ENCODE measurements at regions not wholly inside any gene's neighbourhood (a gene's known extent, or its start where the extent isn't known, plus 50 kb on each side); places are given as distances from the start of the nearest gene placed in this dataset.
"Not testable (repeated sequence)": the region's sequence is repeated elsewhere in the genome, so short reads cannot be mapped to it uniquely, and the experiment has no call there.

GRCh38 chr2:239830121-239831000, 194.8 kb downstream of the NDUFA10 start:
- Mint-ChIP-seq H3K9me3 (no peaks in the 10 kb centered on the region), H3K27me3 (peaks cover 18% of the 10 kb centered on the region), H3K27ac (no peak overlapping the region), H3K4me1 (ENCODE audit: low read depth) (peaks cover 7% of the 10 kb centered on the region), H3K36me3 (ENCODE audit: low read depth) (peaks cover 7% of the 10 kb centered on the region), H3K4me3 (no peak overlapping the region)
- intact Hi-C loops (cut with micrococcal nuclease) = no loop called here

- H3K9me3 Mint-ChIP-seq = no peaks in the 10 kb centered on the region
- intact Hi-C loops (cut with micrococcal nuclease) = no loop called here
- H3K4me3 Mint-ChIP-seq = no peak overlapping the region
Observed at GRCh38 chr2:239829326-239829725, 195.8 kb downstream of the NDUFA10 start.

GRCh38 chr2:239828973-239829275, 196.2 kb downstream of the NDUFA10 start:
- H3K27ac Mint-ChIP-seq; H3K4me3 Mint-ChIP-seq; intact Hi-C loops (cut with micrococcal nuclease); H3K36me3 Mint-ChIP-seq (ENCODE audit: low read depth); H3K9me3 Mint-ChIP-seq: not testable (repeated sequence)
- Mint-ChIP-seq H3K27me3 (peaks cover 25% of the 10 kb centered on the region), H3K4me1 (ENCODE audit: low read depth) (peaks cover 13% of the 10 kb centered on the region)

More at GRCh38 chr2:239829326-239829725, 195.8 kb downstream of the NDUFA10 start:
- H3K27ac Mint-ChIP-seq = no peak overlapping the region
- peaks cover 11% of the 10 kb centered on the region for H3K4me1 Mint-ChIP-seq (ENCODE audit: low read depth)
- H3K36me3 Mint-ChIP-seq (ENCODE audit: low read depth) = peaks cover 7% of the 10 kb centered on the region
- H3K27me3 Mint-ChIP-seq = peaks cover 25% of the 10 kb centered on the region

GRCh38 chr2:239828192-239828972, 196.8 kb downstream of the NDUFA10 start:
- intact Hi-C loops (cut with micrococcal nuclease) = no loop called here
- Mint-ChIP-seq H3K27ac (no peak overlapping the region), H3K9me3 (no peaks in the 10 kb centered on the region)

GRCh38 chr2:239827523-239827890, 197.6 kb downstream of the NDUFA10 start:
- Mint-ChIP-seq H3K4me1 (ENCODE audit: low read depth) (peaks cover 16% of the 10 kb centered on the region), H3K27me3 (peaks cover 24% of the 10 kb centered on the region), H3K27ac (no peak overlapping the region), H3K9me3 (no peaks in the 10 kb centered on the region), H3K4me3 (no peak overlapping the region), H3K36me3 (ENCODE audit: low read depth) (no peaks in the 10 kb centered on the region)
- intact Hi-C loops (cut with micrococcal nuclease) = no loop called here

More at GRCh38 chr2:239828192-239828972, 196.8 kb downstream of the NDUFA10 start:
- H3K36me3 Mint-ChIP-seq (ENCODE audit: low read depth) = peaks cover 5% of the 10 kb centered on the region
- H3K4me1 Mint-ChIP-seq (ENCODE audit: low read depth) = peaks cover 13% of the 10 kb centered on the region
- H3K4me3 Mint-ChIP-seq = no peak overlapping the region
- peaks cover 25% of the 10 kb centered on the region for H3K27me3 Mint-ChIP-seq

GRCh38 chr2:239826786-239827522, 198.2 kb downstream of the NDUFA10 start:
- Mint-ChIP-seq H3K4me3 (no peak overlapping the region), H3K4me1 (ENCODE audit: low read depth) (peaks cover 18% of the 10 kb centered on the region), H3K27me3 (peaks cover 29% of the 10 kb centered on the region), H3K27ac (no peak overlapping the region), H3K9me3 (no peaks in the 10 kb centered on the region), H3K36me3 (ENCODE audit: low read depth) (no peaks in the 10 kb centered on the region)
- intact Hi-C loops (cut with micrococcal nuclease) = no loop called here

GRCh38 chr2:239826376-239826775, 198.8 kb downstream of the NDUFA10 start:
- H3K4me3 Mint-ChIP-seq = no peak overlapping the region
- intact Hi-C loops (cut with micrococcal nuclease) = no loop called here
- H3K27ac Mint-ChIP-seq = no peak overlapping the region
- no peaks in the 10 kb centered on the region for H3K9me3 Mint-ChIP-seq
- peaks cover 35% of the 10 kb centered on the region for H3K27me3 Mint-ChIP-seq
- peaks cover 20% of the 10 kb centered on the region for H3K4me1 Mint-ChIP-seq (ENCODE audit: low read depth)
- no peaks in the 10 kb centered on the region for H3K36me3 Mint-ChIP-seq (ENCODE audit: low read depth)

- Mint-ChIP-seq H3K4me1 (ENCODE audit: low read depth) (peaks cover 21% of the 10 kb centered on the region), H3K27me3 (peaks cover 38% of the 10 kb centered on the region), H3K9me3 (no peaks in the 10 kb centered on the region), H3K4me3 (no peak overlapping the region), H3K27ac (no peak overlapping the region), H3K36me3 (ENCODE audit: low read depth) (no peaks in the 10 kb centered on the region)
- intact Hi-C loops (cut with micrococcal nuclease) = no loop called here
Observed at GRCh38 chr2:239825705-239825979, 199.5 kb downstream of the NDUFA10 start.

GRCh38 chr2:239824866-239825704, 200.1 kb downstream of the NDUFA10 start:
- Mint-ChIP-seq H3K27ac (no peak overlapping the region), H3K9me3 (no peaks in the 10 kb centered on the region), H3K27me3 (peaks cover 44% of the 10 kb centered on the region), H3K36me3 (ENCODE audit: low read depth) (no peaks in the 10 kb centered on the region), H3K4me1 (ENCODE audit: low read depth) (peaks cover 21% of the 10 kb centered on the region), H3K4me3 (no peak overlapping the region)
- intact Hi-C loops (cut with micrococcal nuclease) = no loop called here

- no peaks in the 10 kb centered on the region for H3K9me3 Mint-ChIP-seq
- H3K4me3 Mint-ChIP-seq = no peak overlapping the region
- H3K27me3 Mint-ChIP-seq = peaks cover 48% of the 10 kb centered on the region
- no peaks in the 10 kb centered on the region for H3K36me3 Mint-ChIP-seq (ENCODE audit: low read depth)
- H3K4me1 Mint-ChIP-seq (ENCODE audit: low read depth) = peaks cover 21% of the 10 kb centered on the region
- intact Hi-C loops (cut with micrococcal nuclease) = no loop called here
- H3K27ac Mint-ChIP-seq = no peak overlapping the region
Observed at GRCh38 chr2:239824046-239824694, 201.0 kb downstream of the NDUFA10 start.

- no peaks in the 10 kb centered on the region for H3K9me3 Mint-ChIP-seq
- no peak overlapping the region for H3K4me3 Mint-ChIP-seq
- H3K27ac Mint-ChIP-seq = no peak overlapping the region
- no peaks in the 10 kb centered on the region for H3K36me3 Mint-ChIP-seq (ENCODE audit: low read depth)
- H3K27me3 Mint-ChIP-seq = peaks cover 57% of the 10 kb centered on the region
- H3K4me1 Mint-ChIP-seq (ENCODE audit: low read depth) = peaks cover 21% of the 10 kb centered on the region
- intact Hi-C loops (cut with micrococcal nuclease) = no loop called here
Observed at GRCh38 chr2:239822146-239822831, 202.9 kb downstream of the NDUFA10 start.

- Mint-ChIP-seq H3K27me3 (peaks cover 54% of the 10 kb centered on the region), H3K4me3 (no peak overlapping the region), H3K36me3 (ENCODE audit: low read depth) (no peaks in the 10 kb centered on the region), H3K4me1 (ENCODE audit: low read depth) (peaks cover 21% of the 10 kb centered on the region), H3K9me3 (no peaks in the 10 kb centered on the region), H3K27ac (no peak overlapping the region)
- intact Hi-C loops (cut with micrococcal nuclease) = no loop called here
Observed at GRCh38 chr2:239821694-239822075, 203.5 kb downstream of the NDUFA10 start.

Measured in dendritic cell treated with granulocyte-macrophage colony-stimulating factor and Interleukin-4, amounts not matched to agents 40 ng/mL and 50 ng/mL, for 4 days (primary cell).